OCI-LY1 (cell line): ENCODE measurements at regions not wholly inside any gene's neighbourhood (a gene's known extent, or its start where the extent isn't known, plus 50 kb on each side); places are given as distances from the start of the nearest gene placed in this dataset.

Experiments used
- EZH2 ChIP-seq: fragments of 200-600 bp; sonication (generic), shearing (Covaris generic); IDR thresholded peaks from 2 replicates; pipeline ENCODE4 v1.8.0; 2017; ENCODE audit warnings: borderline replicate concordance, mixed run types, mild to moderate bottlenecking, antibody characterized with exemption, low read length, moderate library complexity, mixed read lengths
- TF ChIP-seq, protein P1 (sequence below): fragments of 200-600 bp; sonication (generic), shearing (Covaris generic); IDR thresholded peaks from 2 replicates; pipeline ENCODE4 v1.5.1; 2017; ENCODE audit warnings: mild to moderate bottlenecking, antibody characterized with exemption, low read length, moderate library complexity, mixed read lengths

DNA sequence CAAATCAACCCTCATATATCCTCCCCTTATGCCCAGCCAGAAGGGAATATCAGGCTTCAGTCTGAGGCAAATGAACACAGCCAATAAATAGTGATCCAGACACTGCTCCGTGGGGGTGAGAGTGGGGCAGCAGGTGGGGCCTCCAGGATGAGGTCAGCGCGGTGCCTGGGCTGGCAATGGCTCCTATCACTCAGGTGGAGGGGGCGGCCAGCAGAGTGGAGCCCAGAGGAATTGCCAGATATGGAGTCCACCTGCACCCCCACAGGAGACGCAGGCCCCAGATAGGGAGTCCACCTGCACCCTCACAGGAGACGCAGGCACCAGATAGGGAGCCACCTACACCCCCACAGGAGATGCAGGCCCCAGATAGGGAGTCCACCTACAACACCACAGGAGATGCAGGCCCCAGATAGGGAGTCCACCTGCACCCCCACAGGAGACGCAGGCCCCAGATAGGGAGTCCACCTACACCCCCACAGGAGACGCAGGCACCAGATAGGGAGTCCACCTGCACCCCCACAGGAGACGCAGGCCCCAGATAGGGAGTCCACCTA is 78.0 kb upstream of the PPP2R2D start:
- TF ChIP-seq, protein P1, sequence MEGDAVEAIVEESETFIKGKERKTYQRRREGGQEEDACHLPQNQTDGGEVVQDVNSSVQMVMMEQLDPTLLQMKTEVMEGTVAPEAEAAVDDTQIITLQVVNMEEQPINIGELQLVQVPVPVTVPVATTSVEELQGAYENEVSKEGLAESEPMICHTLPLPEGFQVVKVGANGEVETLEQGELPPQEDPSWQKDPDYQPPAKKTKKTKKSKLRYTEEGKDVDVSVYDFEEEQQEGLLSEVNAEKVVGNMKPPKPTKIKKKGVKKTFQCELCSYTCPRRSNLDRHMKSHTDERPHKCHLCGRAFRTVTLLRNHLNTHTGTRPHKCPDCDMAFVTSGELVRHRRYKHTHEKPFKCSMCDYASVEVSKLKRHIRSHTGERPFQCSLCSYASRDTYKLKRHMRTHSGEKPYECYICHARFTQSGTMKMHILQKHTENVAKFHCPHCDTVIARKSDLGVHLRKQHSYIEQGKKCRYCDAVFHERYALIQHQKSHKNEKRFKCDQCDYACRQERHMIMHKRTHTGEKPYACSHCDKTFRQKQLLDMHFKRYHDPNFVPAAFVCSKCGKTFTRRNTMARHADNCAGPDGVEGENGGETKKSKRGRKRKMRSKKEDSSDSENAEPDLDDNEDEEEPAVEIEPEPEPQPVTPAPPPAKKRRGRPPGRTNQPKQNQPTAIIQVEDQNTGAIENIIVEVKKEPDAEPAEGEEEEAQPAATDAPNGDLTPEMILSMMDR = no peak
- TF ChIP-seq EZH2 = no peak
